Amniotic epithelial cell (primary cell): ENCODE measurements at regions not wholly inside any gene's neighbourhood (a gene's known extent, or its start where the extent isn't known, plus 50 kb on each side); places are given as distances from the start of the nearest gene placed in this dataset.
"Not testable (repeated sequence)": the region's sequence is repeated elsewhere in the genome, so short reads cannot be mapped to it uniquely, and the experiment has no call there.

ENCODE experiments used
- DNase-seq: peaks from one replicate; pipeline ENCODE4 v3.0.0-alpha.2; 2010; ENCODE audit warnings: low read depth

- no peak for DNase-seq
Observed at GRCh38 chr13:105684216-105684615, 851.2 kb downstream of the EFNB2 start.

GRCh38 chr13:105679838-105680237 is 855.6 kb downstream of the EFNB2 start:
- no peak for DNase-seq

GRCh38 chr13:105678072-105678471 is 857.4 kb downstream of the EFNB2 start:
- DNase-seq, result no peak

- DNase-seq, result no peak
Observed at GRCh38 chr13:105672881-105673280, 862.6 kb downstream of the EFNB2 start.

GRCh38 chr13:105671131-105671530 is 864.3 kb downstream of the EFNB2 start:
- DNase-seq, result not testable (repeated sequence)

- DNase-seq, result no peak
Observed at GRCh38 chr13:105670179-105670990, 865.1 kb downstream of the EFNB2 start.

- DNase-seq, result peak; percentile 39
Observed at GRCh38 chr13:105665284-105665683, 870.2 kb downstream of the EFNB2 start.

GRCh38 chr13:105663182-105663581 is 872.3 kb downstream of the EFNB2 start:
- DNase-seq, result no peak

GRCh38 chr13:105660561-105660960 is 874.9 kb downstream of the EFNB2 start:
- DNase-seq, result no peak

GRCh38 chr13:105658431-105658830 is 877.0 kb downstream of the EFNB2 start:
- no peak for DNase-seq

- DNase-seq, result peak; percentile 85
Observed at GRCh38 chr13:105655046-105655445, 880.4 kb downstream of the EFNB2 start.

- DNase-seq, result no peak
Observed at GRCh38 chr13:105643966-105644365, 891.5 kb downstream of the EFNB2 start.

GRCh38 chr13:105642511-105642958 is 892.9 kb downstream of the EFNB2 start:
- DNase-seq, result peak; percentile 6

- DNase-seq, result no peak
Observed at GRCh38 chr13:105641121-105641520, 894.3 kb downstream of the EFNB2 start.

- peak; percentile 62 for DNase-seq
Observed at GRCh38 chr13:105638426-105638825, 897.0 kb downstream of the EFNB2 start.

GRCh38 chr13:105634059-105634458 is 901.4 kb downstream of the EFNB2 start:
- DNase-seq, result no peak

GRCh38 chr13:105630431-105630830 is 905.0 kb downstream of the EFNB2 start:
- DNase-seq, result no peak

- DNase-seq, result no peak
Observed at GRCh38 chr13:105627270-105627669, 908.2 kb downstream of the EFNB2 start.

- DNase-seq, result no peak
Observed at GRCh38 chr13:105625691-105626090, 909.8 kb downstream of the EFNB2 start.

GRCh38 chr13:105616333-105617075 is 919.0 kb downstream of the EFNB2 start:
- DNase-seq, result no peak

- DNase-seq, result no peak
Observed at GRCh38 chr13:105612541-105612940, 922.9 kb downstream of the EFNB2 start.

- DNase-seq, result peak; percentile 90
Observed at GRCh38 chr13:105611424-105611823, 924.0 kb downstream of the EFNB2 start.

GRCh38 chr13:105608104-105608503 is 927.4 kb downstream of the EFNB2 start:
- DNase-seq, result no peak
